NAMALWA (cell line): ENCODE measurements at regions not wholly inside any gene's neighbourhood (a gene's known extent, or its start where the extent isn't known, plus 50 kb on each side); places are given as distances from the start of the nearest gene placed in this dataset.
A peak's percentile ranks its signal among the peaks of the same experiment; 100 is the strongest.

Source experiments
- DNase-seq: peaks from one replicate; pipeline ENCODE4 v3.0.0-alpha.2; 2015; ENCODE audit warnings: low spot score

DNA sequence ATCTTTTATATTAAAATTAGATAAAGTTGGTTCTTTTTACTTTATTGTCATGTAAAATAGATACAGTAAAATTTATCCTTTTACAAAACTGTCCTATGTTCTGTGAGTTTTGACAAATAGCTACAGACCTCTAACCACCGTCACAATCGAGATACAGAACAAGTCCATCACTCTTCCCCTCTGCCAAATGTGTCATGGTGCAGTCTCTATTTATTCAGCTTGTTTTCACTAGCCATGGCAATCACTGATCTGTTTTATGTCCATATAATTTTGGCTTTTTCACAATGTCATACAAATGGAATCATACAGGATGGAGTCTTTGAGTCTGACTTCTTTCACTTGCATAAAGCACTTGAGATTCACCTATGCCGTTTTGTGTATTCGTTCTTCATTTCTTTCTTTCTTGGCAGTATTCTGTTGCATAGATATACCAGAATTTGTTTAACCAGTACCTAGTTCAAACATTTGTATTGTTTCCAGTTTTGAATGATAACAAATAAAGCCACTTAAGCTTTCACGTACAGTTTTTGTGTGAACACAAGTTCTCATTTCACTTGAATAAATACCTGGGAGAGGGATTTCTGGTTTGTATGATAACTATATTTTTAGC lies 273.2 kb upstream of the MPDZ start:
- DNase-seq, result no peak

DNA sequence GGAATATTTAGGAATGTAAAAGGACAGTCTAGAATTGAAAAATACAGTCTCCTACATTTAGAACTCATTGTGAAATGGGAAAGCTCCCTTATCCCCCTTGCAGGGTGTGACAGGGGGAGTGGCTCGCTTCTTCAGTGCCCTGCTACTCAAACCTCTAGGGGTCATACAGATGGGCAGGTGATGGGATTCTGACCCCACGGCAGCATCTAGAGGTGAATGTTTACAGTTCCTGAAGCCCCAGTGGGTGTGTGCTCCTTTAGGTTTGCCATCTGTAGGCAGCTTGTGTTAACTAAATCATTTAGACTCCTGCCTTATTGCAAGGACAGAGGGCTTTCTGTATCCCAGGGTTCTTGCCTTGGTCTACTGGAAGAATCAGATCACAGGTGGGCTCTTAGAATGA lies 271.0 kb upstream of the MPDZ start:
- DNase-seq, result no peak

DNA sequence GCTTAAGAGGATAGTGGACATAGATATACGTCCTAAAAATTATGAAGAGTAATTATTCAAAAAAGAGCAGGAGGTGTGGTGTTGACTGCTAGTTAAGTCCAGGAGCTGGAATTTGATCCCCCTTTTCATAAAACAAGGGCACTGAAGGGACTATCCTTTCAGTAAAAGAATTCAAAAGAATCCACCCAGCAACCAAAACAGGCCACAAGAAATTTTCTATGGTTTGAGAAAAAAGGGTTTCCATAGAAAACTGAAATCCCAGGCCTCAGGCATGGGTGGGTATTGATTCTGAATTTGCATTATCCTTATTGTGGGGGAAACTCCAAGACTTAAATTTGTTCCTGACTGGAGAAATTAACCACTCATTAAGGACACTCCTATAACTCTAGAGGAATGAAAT lies 269.0 kb upstream of the MPDZ start:
- DNase-seq, result no peak

DNA sequence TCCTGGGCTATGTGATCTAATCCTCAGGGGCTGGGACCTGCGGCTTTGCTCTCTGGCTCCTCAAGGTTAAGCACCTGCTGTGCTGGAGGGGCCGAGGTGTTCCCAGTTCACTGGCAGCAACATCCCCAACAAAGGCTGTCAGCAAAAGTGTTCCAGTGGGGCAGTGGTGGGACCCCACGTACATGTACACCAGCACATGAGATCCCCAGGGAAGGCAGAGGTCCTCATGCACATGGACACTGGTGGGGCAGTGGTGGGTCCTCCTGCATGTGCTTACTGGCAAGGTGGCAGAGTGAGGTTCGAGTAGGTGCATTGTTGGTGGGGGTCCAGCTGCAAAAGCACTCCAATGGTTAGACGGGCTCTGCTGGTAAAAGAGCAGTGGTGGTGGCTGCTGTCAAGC lies 255.6 kb upstream of the MPDZ start:
- no peak for DNase-seq

DNA sequence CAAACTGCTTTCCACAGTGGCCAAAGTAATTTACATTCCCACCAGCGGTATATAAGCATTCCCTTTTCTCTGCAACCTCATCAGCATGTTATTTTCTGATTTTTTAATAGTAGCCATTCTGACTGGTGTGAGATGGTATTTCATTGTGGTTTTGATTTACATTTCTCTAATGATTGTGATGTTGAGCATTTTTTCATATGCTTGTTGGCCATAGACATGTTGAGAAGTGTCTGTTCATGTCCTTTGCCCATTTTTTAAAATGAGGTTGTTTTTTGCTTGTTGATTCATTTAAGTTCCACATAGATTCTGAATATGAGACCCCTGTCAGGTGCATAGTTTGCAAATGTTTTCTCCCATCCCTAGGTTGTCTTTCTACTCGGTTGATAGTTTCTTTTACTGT lies 254.5 kb upstream of the MPDZ start:
- DNase-seq, result no peak

DNA sequence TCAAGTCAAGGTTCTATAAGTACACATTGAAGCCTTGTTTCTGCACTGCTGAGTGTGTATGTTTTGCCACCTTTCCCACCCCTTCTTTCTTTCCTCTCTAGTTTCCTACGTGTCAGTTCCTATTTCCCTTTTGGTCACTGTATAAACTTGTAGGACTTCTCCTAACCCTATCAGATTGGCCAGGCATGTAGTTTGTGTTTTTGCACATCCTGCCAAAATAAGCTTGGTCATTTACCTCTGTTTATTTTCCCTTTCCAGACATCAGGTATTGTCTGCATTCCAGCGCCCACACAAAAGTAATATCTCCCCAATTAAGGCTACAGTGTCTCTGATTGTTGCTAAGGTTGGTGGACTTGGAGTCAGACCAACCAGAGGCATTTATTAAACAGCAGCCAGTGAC lies 252.9 kb upstream of the MPDZ start:
- no peak for DNase-seq

DNA sequence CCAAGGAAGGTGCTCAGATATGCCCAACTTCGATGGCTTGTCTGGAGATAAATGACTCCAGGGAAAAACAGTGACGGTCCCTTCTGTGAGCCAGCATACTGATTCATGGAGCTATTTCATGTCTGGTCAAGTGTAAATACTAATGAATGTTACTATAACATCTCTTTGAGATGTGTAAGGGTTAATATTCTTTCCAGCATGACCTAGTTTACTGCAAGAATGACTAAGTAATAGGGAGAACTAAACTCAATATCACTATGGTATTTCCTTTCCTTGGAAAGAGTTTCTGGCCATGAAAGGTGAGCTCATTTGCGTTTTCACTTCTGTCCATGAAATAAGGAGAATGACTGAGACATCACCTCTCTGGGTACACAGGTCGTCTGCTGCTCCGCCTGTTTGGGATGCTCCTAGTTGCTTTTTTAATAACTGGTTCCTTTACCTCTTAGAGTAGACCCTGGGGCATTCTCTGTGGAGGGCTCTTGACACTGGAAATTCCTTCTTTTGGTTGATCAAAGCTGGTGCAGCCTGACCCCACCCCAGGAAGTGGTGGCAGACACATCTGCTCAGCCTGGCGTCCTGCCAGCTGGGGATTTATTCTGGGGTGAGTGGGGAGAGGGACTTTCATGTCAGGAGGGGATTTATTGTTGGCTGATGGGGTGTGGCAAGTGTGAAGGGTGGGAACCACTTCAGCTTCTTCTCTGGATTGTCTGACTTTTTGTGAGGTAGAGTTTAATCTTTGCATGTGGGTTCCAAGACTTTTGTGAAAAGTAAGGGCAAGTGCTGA lies 250.0 kb upstream of the MPDZ start:
- peak; percentile 13 for DNase-seq

DNA sequence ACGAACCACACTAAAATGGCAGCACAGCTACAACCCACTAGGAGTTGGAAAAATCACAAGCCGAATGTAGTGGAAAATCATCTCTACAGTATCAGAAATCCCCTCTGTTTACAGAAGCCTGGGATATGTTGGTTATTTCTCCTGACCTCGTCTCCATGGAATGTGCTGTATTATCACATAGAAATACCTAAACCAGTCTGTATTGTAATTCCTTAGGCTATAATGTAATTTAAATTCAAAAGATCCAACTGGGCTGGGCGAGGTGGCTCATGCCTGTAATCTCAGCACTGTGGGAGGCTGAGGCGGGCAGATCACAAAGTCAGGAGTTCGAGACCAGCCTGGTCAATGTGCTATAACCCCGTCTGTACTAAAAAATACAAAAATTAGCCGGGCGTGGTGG lies 244.8 kb upstream of the MPDZ start:
- no peak for DNase-seq

DNA sequence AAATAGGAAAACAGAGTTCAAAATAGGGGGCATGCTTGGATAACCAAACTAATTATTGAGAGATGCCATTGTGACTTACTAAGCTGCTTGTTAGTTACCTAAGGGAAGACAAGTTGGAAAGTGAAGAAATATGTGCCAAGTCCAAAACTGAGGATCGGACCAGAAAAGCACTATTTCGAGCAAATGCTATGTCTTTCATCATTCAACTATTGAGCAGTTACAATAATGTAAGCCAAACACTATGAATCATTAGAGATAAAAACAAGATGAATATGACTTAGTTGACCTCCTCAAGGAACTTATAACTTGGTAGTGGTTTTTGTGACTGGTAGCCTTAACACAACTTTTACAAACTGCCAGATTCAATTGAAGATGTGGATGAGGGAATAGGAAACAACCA lies 240.6 kb upstream of the MPDZ start:
- DNase-seq, result no peak

DNA sequence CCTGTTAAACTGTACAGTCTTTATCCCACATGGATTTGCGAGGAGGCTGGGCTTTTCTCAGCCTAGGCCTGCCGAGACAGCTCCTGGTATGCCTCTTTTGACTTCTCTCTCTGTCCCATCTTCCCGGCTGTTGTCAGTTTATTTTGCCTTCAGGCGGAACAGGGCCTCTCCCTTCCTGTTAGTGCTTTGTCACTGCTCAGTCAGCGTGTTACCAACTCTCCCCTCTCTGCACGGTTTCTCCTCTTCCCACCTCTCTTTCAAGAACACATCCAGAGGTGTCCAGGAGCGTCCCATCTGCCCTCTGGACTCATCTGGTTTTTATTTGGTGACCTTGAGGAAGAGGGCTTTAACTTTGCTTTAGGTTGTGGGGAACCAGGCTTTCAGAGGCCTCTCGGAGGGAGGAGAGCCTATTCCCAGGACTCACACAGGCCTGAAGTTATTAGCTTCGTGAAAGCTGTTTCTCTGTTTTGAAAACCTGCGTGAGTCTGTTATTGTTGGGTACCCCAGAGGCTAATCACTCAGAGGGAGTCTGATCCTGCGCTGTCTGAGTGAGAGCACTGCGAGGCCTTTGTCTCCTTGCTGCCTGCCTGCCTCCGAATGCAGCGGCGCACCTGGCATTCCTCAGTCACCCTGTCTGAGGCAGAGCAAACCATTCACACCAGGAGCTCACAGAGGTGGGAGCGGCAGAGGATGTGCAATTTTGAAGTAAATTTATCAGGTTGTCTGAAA lies 234.4 kb upstream of the MPDZ start:
- DNase-seq, result no peak

DNA sequence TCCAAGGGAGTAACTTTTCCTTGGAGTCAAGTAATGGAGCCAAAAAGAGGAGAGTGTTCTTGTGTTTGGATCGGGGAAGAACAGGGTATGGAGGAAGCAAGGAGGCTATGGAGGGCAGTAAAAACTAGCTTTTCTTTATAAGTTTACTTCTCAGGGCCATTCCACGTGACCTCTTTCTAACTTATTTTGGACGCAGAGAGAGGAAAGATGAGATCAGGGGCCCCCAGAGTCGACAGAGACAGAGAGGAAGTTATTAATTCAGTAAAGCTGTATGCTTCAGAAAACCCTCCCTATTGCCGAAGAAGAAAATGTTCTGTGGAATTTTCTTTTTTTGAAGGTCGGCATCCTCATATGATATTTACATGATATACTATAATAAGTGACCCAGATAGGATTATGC lies 233.8 kb upstream of the MPDZ start:
- DNase-seq, result no peak

DNA sequence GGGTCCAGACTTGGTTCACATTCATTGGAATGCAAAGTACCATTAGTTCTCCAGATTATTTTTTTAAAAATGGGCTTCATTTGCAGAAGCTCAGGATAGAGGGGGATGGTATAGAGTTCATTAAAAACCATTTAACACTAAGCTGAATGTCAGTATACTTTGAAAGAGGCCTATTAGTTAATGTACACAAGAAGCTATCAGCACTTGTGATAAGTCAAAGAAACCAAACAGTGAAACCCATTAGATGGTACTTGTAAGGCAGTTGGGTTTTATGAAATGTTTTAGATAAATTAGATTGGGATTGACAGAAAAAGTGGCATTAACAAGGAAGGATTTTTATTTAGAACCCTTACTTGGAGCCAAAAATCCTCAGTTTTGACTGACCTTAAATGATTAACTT lies 229.2 kb upstream of the MPDZ start:
- DNase-seq, result no peak

DNA sequence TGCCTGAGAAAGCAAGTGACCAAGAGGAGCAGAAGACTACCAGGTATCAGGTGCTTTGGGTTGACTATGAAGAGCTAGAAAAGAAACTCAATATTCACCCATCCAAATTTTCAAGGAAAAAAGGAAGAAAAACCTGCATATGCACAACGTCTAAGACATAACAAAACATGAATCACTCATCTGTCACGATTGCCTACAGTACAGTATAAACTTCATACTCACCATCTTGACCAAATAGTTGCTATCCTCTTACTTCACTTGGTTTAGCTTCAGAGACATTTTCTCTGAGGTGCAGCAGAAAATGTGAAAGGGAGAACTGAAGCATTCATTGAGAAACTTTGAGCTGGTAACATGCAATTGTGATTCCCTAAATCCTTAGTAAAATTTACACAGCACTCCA lies 228.6 kb upstream of the MPDZ start:
- DNase-seq, result no peak

DNA sequence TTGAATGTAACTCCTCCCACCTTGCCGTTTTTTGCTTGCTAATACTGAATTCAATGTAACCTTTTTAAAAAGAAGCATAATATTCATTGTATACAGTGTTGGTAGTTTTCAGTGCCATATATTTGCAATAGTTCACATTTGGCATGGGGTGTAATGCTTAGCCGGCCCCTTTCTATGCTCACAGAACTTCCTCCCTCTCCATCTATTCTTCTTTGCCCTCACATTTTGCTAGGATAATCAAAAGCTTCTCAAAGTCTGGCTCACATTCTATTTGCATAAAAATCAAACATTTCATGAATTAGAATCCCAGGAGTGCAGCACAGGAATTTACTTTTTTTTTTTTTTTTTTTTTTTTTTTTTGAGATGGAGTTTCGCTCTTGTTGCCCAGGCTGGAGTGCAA lies 226.3 kb upstream of the MPDZ start:
- DNase-seq, result no peak

DNA sequence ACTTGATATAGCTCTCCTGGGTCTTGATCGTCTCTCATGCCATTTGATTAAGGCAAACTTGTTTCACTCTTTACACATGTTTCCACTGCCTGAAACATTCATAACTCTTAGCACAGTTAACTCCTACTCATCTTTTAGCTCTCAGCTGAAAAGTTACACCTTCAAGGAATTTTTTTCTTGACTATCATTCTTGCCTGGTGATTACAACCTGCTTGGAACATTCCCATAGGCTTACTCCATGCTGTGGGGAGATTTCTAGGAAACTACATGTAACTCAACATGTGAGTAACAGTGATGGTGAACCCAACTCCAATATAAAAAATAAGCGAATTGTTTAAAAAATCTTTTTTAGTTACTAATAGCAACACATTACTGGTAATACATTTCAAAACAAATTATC lies 224.1 kb upstream of the MPDZ start:
- no peak for DNase-seq

DNA sequence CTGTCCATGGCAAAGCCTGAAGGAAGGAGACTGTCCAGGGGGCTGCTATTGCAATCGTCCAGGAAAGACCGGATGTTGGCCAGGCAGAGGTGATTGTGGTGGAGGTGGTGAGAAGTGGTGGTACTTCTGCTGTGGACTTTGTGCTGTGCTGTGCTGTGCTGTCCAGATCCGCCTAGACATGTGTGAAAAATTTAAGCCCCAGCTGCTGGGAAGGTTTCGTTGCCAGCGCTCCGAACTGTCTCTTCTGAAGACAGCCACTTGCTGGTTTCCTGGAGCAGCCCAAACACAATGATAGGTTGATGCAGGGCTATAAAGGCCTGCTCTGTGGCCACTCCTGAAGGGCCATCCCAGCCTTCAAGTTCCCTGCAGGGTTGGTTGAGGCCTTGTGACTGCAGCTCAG lies 223.0 kb upstream of the MPDZ start:
- DNase-seq, result no peak

DNA sequence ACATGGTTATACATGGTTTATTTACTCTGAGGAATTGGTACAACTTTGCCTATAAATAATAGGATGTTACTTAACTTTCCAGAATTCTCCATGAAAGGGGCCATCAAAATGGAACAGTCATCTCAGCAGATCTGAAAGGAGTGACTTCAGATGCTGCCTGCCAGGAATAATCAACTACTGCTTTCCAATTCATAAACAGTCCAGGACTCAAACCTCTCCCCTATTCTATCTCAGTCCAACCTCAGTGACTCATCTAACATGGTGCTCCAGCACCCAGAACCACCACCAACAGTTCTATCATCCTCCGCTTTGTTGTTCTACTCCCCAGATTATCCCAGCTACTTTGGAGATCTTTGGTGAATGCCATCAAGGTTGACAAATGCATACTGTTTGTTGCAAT lies 221.5 kb upstream of the MPDZ start:
- DNase-seq, result no peak

DNA sequence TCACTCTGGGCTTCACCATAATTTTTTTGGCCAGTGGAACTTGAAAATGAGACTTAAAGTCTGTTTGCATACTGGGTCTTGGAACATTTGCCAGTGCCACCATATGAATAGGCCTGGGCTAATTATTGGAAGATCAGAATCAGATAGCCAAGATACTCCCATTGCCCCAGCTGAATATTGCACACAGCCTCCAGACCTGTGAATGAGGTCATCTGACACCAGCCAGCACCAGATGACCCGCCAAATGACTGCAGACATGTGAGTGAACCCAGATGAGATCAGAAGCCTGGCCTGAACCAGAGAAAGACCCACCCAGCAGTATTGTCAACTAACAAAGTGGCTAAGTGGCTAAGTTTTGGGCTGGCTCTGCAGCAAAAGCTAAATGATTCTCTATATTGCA lies 220.5 kb upstream of the MPDZ start:
- DNase-seq, result no peak

DNA sequence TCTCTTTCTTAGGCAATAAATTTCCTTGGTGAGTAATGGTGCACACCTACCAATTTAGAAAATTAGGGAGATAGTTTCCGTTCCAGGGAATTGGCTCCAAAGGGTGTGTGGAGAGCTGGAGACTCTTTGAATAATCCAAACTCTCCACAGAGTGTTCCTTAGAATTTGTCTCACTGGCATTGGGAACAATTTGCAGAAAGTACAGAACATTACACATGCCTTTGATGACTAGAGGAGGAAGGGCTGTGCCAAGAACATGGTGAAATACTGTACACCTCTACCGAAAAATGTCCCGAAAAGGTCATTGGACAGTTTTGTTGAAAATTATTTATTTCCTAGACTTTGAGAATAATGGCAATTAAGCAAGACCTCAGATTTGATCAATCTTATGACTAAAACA lies 214.2 kb upstream of the MPDZ start:
- DNase-seq, result no peak

DNA sequence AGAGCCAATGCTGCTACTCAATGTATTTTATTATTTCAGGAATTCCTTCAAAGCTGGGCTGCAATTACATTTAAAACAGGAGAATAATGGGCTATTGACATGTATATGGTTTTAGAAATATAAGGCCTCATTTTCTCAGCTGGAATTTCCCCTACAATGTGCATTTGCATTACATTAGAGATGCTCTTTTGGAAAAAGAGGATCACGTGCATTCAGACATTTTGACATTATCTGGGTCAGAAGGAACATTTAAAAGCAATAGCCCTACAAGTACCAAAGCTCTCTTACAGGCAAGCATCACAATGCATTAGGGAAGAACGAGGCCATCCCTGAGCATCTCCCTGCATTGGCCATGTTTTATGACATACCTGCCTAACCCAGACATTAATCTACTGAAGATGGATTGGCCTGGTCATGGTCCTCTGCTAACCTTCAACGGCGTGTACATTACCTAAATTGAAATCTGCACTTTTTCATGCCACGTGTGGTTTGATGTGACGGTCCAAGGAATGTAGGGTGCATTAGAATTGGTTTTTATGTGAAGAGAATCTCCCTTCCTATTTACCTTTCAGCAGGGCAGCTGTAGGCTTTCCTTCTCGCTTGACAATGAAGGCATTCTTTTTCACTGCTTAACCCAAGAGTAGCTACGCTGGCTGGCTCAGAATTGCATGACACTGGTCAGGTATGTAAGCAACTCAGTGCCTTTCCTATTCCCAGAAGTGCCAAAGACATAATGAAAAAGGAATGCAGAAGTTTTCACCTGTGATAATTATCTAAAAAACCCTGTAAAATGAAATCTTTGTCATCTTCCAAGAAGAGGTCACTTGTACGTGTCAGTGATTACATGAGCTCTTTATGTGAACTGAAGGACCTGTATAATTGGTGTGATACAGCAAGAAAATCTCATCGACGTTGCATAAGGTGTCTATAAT lies 212.3 kb upstream of the MPDZ start:
- DNase-seq, result no peak

DNA sequence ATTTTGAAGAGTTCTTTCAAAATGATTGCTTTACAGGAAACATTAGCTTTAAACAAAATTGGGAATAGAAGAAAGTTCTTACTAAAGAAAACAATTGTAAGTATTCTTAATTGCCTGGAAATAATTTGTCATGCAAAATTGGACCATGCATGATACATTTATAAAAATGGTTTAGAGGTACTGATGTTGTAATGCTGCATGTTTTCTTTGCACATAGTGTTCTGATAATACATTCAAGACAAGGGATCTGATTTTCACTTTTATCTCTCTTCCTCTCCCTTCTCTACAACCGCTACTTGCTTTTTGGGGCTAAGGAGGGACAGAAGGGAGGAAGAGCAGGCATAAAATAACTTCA lies 211.6 kb upstream of the MPDZ start:
- DNase-seq, result no peak

DNA sequence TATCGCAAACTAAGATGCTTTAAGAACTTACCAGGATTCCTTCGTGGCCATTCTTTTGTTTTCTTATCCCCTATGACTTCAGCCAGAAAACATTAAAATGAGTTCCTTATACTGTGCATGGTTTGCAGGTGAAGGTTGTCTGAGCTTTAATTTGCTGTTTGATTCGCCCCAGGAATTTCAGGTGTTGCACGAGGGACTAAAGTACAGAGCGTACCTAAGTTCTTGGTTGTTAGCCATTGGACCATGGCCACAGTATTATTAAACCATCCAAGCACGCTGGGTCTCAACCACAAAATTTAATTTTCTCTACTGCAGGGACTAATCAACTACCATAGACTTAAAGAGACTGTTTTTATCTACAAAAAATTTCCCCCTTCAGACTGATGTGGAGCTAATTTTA lies 208.4 kb upstream of the MPDZ start:
- DNase-seq, result no peak

DNA sequence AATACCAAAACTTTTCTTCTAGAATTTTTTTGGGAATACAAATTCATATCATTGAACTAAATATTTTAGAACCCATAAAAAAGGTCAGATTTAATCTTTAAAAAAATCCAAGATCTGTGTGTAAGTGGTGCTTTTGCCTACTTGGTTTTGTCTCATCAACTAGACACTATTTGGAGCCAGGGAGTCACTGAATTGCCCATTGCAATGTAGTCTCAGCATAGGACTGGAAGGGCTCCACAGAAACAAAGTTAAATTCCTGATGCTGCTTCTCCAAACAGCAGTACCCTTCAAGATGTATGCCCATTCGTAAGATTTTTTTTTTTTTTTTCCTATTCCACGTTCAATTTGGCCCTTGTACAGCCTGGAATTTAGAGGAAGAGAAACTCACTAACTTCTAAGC lies 208.0 kb upstream of the MPDZ start:
- no peak for DNase-seq
